AG04450 (cell line): ENCODE measurements at regions not wholly inside any gene's neighbourhood (a gene's known extent, or its start where the extent isn't known, plus 50 kb on each side); places are given as distances from the start of the nearest gene placed in this dataset.
A peak's percentile ranks its signal among the peaks of the same experiment; 100 is the strongest.

Experiments
- CTCF ChIA-PET: fragments of 300-600, 350-600 bp; formaldehyde crosslinking; extraction: SDS; loops from one replicate; lab custom pipeline; 2022; ENCODE audit warnings: antibody characterized with exemption, inconsistent platforms; lab: Charles Lee
- POLR2A ChIA-PET: fragments of 350-600 bp; formaldehyde crosslinking; extraction: SDS; loops from one replicate; lab custom pipeline; 2021; ENCODE audit warnings: antibody characterized with exemption, inconsistent platforms; lab: Yijun Ruan, JAX
- DNase-seq: peaks from one replicate; pipeline ENCODE4 v3.0.0-alpha.2; 2011; ENCODE audit warnings: low read depth, low spot score
- H3K27ac ChIP-seq: one replicate; pipeline ENCODE4 v1.5.1; 2012; ENCODE audit warnings: low read depth, low read length, control low read depth
- H3K27me3 ChIP-seq: one replicate; pipeline ENCODE4 v1.6.0; 2012; ENCODE audit warnings: low read length; ENCODE audit not compliant: control insufficient read depth, insufficient read depth
- H3K4me3 ChIP-seq: 2 replicates; pipeline ENCODE4 v1.5.1; 2011; ENCODE audit warnings: mild to moderate bottlenecking, low read depth, low read length, control low read depth
- H3K9me3 ChIP-seq: 2 replicates; pipeline ENCODE4 v1.5.1; 2012; ENCODE audit warnings: low read length; ENCODE audit not compliant: control insufficient read depth, insufficient read depth
- TF ChIP-seq, protein P1 (sequence below): IDR thresholded peaks from 2 replicates; pipeline ENCODE4 v1.5.1; 2011; ENCODE audit warnings: low read depth, low read length, control low read depth, inconsistent platforms

DNA sequence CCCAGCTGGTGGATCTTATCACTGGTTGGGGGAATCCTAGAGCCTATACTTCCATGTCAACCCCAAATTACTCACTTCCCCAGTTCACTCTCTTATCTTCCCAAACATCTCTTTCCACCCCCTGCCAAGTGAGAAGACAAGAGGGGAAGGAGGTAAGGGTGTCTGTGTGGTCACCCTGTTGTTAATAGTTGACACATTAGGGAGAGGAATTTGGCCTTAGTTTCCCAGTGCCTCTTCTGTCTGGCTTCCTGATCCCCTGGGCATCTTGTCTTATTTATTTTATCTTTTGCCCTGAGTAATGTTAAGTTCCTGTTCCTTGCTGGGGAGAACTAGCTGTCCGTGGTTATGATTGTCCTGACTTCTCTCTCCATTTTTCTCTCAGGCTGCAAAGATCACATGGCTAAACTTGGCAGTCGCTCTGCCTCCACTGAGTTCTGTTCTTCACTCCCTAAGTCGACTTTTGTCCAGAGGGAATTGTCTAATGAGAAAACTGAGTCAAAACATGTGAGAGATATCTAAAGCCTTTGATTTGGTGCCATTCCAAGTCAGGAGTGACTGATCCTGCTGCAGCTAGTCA lies 157.1 kb upstream of the SYT6 start:
- CTCF ChIA-PET, result interaction anchor here (0.5 to 0.9 kb wide), 2 partner anchors 28 to 332 kb away, joined by 3 read pairs; no protein-coding TSS in a partner anchor
- Histone ChIP-seq H3K4me3 (no peak overlapping the region), H3K27me3 (no peaks in the 10 kb centered on the region), H3K9me3 (no peaks in the 10 kb centered on the region), H3K27ac (no peak overlapping the region)
- POLR2A ChIA-PET, result no interaction called here
- TF ChIP-seq, protein P1, sequence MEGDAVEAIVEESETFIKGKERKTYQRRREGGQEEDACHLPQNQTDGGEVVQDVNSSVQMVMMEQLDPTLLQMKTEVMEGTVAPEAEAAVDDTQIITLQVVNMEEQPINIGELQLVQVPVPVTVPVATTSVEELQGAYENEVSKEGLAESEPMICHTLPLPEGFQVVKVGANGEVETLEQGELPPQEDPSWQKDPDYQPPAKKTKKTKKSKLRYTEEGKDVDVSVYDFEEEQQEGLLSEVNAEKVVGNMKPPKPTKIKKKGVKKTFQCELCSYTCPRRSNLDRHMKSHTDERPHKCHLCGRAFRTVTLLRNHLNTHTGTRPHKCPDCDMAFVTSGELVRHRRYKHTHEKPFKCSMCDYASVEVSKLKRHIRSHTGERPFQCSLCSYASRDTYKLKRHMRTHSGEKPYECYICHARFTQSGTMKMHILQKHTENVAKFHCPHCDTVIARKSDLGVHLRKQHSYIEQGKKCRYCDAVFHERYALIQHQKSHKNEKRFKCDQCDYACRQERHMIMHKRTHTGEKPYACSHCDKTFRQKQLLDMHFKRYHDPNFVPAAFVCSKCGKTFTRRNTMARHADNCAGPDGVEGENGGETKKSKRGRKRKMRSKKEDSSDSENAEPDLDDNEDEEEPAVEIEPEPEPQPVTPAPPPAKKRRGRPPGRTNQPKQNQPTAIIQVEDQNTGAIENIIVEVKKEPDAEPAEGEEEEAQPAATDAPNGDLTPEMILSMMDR, result no peak
- DNase-seq, result no peak

DNA sequence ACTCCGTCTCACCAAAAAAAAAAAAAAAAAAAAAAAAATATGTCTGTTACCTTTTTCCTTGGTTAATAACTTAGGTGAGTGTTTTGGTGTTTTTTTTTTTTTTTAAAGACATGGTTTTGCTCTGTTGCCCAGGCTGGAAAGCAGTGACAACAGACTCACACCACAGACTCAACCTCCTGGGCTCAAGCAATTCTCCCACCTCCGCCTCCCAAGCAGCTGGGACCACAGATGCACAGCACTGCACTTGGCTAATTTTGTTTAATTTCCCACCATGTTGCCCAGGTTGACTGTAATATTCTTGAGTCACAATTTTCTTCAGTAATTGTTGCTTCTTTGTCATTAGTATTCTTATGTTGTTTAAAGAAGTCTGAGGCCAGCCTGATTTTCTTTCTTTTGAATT lies 149.2 kb upstream of the SYT6 start:
- CTCF ChIA-PET, result no interaction called here
- POLR2A ChIA-PET, result no interaction called here
- H3K9me3 ChIP-seq, result no peaks in the 10 kb centered on the region
- H3K4me3 ChIP-seq, result no peak overlapping the region
- TF ChIP-seq, protein P1, result no peak
- no peak overlapping the region for H3K27ac ChIP-seq
- no peak for DNase-seq
- H3K27me3 ChIP-seq, result peaks cover 10% of the 10 kb centered on the region

DNA sequence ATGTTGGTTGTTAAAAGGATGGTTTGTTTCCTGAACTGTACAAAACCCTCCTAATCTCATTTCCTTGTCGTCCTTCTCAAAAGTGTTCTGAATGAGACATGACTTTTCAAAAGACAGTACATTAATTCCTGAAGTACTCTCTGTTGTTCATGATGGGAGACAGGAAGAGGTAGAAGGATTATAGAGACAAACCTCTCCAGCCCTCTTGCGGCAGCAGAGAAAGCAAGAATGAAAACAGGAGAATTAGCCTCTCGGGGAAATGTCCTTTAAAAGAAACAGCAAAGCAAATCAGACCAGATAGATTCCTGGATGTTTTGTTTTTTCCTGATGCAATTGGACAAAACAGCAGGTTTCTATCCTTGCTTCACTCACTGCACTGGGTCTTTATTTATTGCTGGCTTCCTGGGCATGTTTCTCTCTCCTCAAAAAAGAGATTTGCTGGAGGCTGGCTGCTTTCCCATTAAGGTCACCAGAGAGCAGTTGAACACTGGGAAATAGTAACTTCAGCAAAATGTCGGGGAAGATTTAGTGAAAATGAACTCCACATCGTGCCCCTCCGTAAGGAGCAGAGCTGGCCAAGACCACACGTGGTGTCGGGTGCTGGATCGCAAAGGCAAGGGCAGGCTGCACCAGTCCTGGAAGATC lies 145.8 kb upstream of the SYT6 start:
- no peak for DNase-seq
- H3K27me3 ChIP-seq, result peaks cover 16% of the 10 kb centered on the region
- H3K9me3 ChIP-seq, result no peaks in the 10 kb centered on the region
- POLR2A ChIA-PET, result no interaction called here
- CTCF ChIA-PET, result interaction anchor here (1.0 to 4.2 kb wide), 2 partner anchors 17 to 46 kb away, joined by 3 to 33 read pairs; no protein-coding TSS in a partner anchor
- no peak overlapping the region for H3K27ac ChIP-seq
- TF ChIP-seq, protein P1, result peak; percentile 46
- H3K4me3 ChIP-seq, result no peak overlapping the region

DNA sequence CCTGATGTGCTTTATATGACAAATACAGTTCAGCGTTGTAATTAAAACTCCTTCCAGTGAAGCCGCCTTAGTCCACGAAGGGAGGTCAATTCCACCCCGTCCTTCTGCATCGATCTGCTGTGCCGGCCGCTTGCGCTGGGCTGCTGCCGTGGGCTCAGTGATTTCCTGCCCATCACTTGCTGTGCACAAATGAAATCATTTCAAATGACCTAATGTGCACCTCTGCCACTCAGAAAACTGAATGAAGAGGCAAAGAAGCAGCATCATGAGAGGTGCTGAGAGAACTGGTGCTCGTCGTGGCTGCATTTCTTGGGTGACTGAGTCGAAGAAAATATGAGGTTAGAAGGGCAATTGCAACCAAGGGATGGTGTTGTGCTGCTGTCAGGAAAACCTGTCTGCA lies 144.3 kb upstream of the SYT6 start:
- ChIA-PET POLR2A (no interaction called here), CTCF (interaction anchor here (4.2 kb wide), 1 partner anchor 15 kb away, joined by 33 read pairs; no protein-coding TSS in a partner anchor)
- Histone ChIP-seq H3K9me3 (no peaks in the 10 kb centered on the region), H3K4me3 (no peak overlapping the region), H3K27ac (no peak overlapping the region), H3K27me3 (peaks cover 16% of the 10 kb centered on the region)
- no peak for DNase-seq
- TF ChIP-seq, protein P1, result no peak

DNA sequence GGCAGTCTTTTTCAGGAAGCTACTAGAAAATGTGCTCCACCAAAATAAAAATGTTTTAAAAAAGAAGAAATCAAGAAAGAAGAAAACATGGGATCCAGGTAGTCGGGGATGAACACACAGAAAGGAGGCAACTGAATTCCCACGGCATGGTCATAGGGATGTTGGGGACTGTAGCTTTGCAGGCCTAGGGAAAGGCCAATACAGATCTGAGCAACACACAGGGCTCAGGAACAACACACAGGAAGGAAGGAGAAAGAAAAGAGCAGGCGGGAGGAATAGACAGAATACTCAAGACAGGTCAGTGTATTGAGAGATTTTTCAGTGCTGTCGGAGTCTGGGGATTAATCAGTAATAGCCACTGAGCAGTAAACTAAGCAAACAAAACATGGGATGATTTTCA lies 142.7 kb upstream of the SYT6 start:
- CTCF ChIA-PET, result interaction anchor here (6.1 kb wide), 1 partner anchor 14 kb away, joined by 42 read pairs; no protein-coding TSS in a partner anchor

More for the DNA sequence above, 142.7 kb upstream of the SYT6 start:
- Histone ChIP-seq H3K9me3 (no peaks in the 10 kb centered on the region), H3K27me3 (peaks cover 16% of the 10 kb centered on the region), H3K4me3 (no peak overlapping the region), H3K27ac (no peak overlapping the region)
- TF ChIP-seq, protein P1, result no peak
- POLR2A ChIA-PET, result no interaction called here
- DNase-seq, result no peak
